OCI-LY1 (cell line): ENCODE measurements at regions not wholly inside any gene's neighbourhood (a gene's known extent, or its start where the extent isn't known, plus 50 kb on each side); places are given as distances from the start of the nearest gene placed in this dataset.

Experiments
- H2AFZ ChIP-seq: fragments of 200-600 bp; sonication (generic), shearing (Covaris generic); 2 replicates; pipeline ENCODE4 v1.6.0; 2014; ENCODE audit warnings: antibody characterized with exemption, mild to moderate bottlenecking, low read length
- H3F3A ChIP-seq: fragments of 200-600 bp; sonication (generic), shearing (Covaris generic); 2 replicates; pipeline ENCODE4 v1.6.0; 2014; ENCODE audit warnings: mild to moderate bottlenecking, antibody characterized with exemption, low read length, moderate library complexity; ENCODE audit not compliant: insufficient read depth
- H3K27ac ChIP-seq: fragments of 200-600 bp; sonication (generic); 2 replicates; pipeline ENCODE4 v1.5.1; 2014; ENCODE audit warnings: low read length, mixed run types, mild to moderate bottlenecking, low read depth; ENCODE audit not compliant: poor library complexity, severe bottlenecking
- H3K27me3 ChIP-seq: fragments of 200-600 bp; sonication (generic); 2 replicates; pipeline ENCODE4 v1.6.0; 2014; ENCODE audit warnings: antibody characterized with exemption, mild to moderate bottlenecking, low read length, moderate library complexity; ENCODE audit not compliant: insufficient read depth
- H3K36me3 ChIP-seq: fragments of 200-600 bp; sonication (generic); 2 replicates; pipeline ENCODE4 v1.6.1; 2014; ENCODE audit warnings: mild to moderate bottlenecking, antibody characterized with exemption, low read length, moderate library complexity, mixed read lengths; ENCODE audit not compliant: insufficient read depth
- H3K4me1 ChIP-seq: fragments of 200-600 bp; sonication (generic); 2 replicates; pipeline ENCODE4 v1.5.1; 2014; ENCODE audit warnings: mild to moderate bottlenecking, low read length, moderate library complexity; ENCODE audit not compliant: insufficient read depth, severe bottlenecking
- H3K4me2 ChIP-seq: fragments of 200-600 bp; sonication (generic), shearing (Covaris generic); 2 replicates; pipeline ENCODE4 v1.6.1; 2014; ENCODE audit warnings: low read length
- H3K4me3 ChIP-seq: fragments of 200-600 bp; sonication (generic); 2 replicates; pipeline ENCODE4 v1.5.1; 2014; ENCODE audit warnings: low read length, low read depth, mild to moderate bottlenecking, mixed read lengths; ENCODE audit not compliant: poor library complexity, severe bottlenecking
- H3K79me2 ChIP-seq: fragments of 200-600 bp; shearing (Covaris generic); 2 replicates; pipeline ENCODE4 v1.6.1; 2016; ENCODE audit warnings: mixed run types, low read length, mixed read lengths; ENCODE audit not compliant: insufficient read depth
- H3K9ac ChIP-seq: fragments of 200-600 bp; sonication (generic), shearing (Covaris generic); 2 replicates; pipeline ENCODE4 v1.6.1; 2014; ENCODE audit warnings: mild to moderate bottlenecking, low read length, mixed read lengths
- H3K9me2 ChIP-seq: fragments of 200-600 bp; sonication (generic), shearing (Covaris generic); 2 replicates; pipeline ENCODE4 v1.6.1; 2014; ENCODE audit warnings: low read depth, mild to moderate bottlenecking, low read length, mixed read lengths
- H3K9me3 ChIP-seq: fragments of 200-600 bp; shearing (Covaris generic); 2 replicates; pipeline ENCODE4 v1.6.1; 2014; ENCODE audit warnings: low read length, mixed read lengths
- H4K20me1 ChIP-seq: fragments of 200-600 bp; sonication (generic), shearing (Covaris generic); 2 replicates; pipeline ENCODE4 v1.6.0; 2016; ENCODE audit warnings: mild to moderate bottlenecking, low read length; ENCODE audit not compliant: insufficient read depth
- CTCF ChIP-seq: fragments of 200-600 bp; sonication (generic), shearing (Covaris generic); IDR thresholded peaks from 2 replicates; pipeline ENCODE4 v1.5.1; 2017; ENCODE audit warnings: mild to moderate bottlenecking, antibody characterized with exemption, low read length, moderate library complexity, mixed read lengths
- EZH2 ChIP-seq: fragments of 200-600 bp; sonication (generic), shearing (Covaris generic); IDR thresholded peaks from 2 replicates; pipeline ENCODE4 v1.8.0; 2017; ENCODE audit warnings: borderline replicate concordance, mixed run types, mild to moderate bottlenecking, antibody characterized with exemption, low read length, moderate library complexity, mixed read lengths

DNA sequence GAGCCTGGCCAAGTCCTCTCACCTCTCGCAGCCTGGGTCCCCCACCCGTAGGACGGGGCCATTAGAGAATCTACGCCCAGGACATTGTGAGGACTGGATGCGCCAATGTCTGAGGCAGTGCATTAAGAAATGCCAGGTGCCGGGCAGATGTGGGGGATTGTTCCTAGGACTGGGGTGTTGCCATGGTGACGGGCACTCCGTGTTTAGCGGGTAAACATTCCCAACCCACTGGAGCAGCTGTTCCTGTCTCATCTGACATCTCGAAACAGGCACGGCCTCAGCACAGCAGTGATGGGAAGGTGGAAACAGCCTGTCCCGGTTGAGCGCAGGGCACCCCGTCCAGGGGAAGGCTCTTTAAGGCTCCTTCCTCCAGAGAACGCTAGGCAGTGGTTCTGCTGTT is 99.6 kb upstream of the RTL6 start:
- Histone ChIP-seq H3K4me2 (no peak overlapping the region), H3K27ac (no peak overlapping the region), H3K9me3 (no peaks in the 10 kb centered on the region), H3K27me3 (no peaks in the 10 kb centered on the region), H2AFZ (no peak overlapping the region), H3F3A (no peaks in the 10 kb centered on the region), H3K36me3 (no peaks in the 10 kb centered on the region), H3K9ac (no peak overlapping the region), H3K9me2 (no peaks in the 10 kb centered on the region), H3K4me3 (no peak overlapping the region), H3K79me2 (no peaks in the 10 kb centered on the region), H4K20me1 (no peaks in the 10 kb centered on the region), H3K4me1 (no peaks in the 10 kb centered on the region)
- TF ChIP-seq CTCF (no peak), EZH2 (no peak)

- Histone ChIP-seq H3K9ac (no peak overlapping the region), H3K27ac (no peak overlapping the region), H3K9me3 (no peaks in the 10 kb centered on the region), H3K4me3 (no peak overlapping the region), H3K4me2 (no peak overlapping the region), H3F3A (no peaks in the 10 kb centered on the region), H3K4me1 (no peaks in the 10 kb centered on the region), H3K36me3 (no peaks in the 10 kb centered on the region), H2AFZ (no peak overlapping the region), H3K79me2 (no peaks in the 10 kb centered on the region), H4K20me1 (no peaks in the 10 kb centered on the region), H3K9me2 (no peaks in the 10 kb centered on the region), H3K27me3 (no peaks in the 10 kb centered on the region)
- TF ChIP-seq EZH2, result no peak
- TF ChIP-seq CTCF, result no peak
Observed at GRCh38 chr22:44596396-44597125, 98.5 kb upstream of the RTL6 start.

- Histone ChIP-seq H3K36me3 (no peaks in the 10 kb centered on the region), H2AFZ (no peak overlapping the region), H3K4me3 (no peak overlapping the region), H3F3A (no peaks in the 10 kb centered on the region), H3K27ac (no peak overlapping the region), H4K20me1 (no peaks in the 10 kb centered on the region), H3K4me1 (no peaks in the 10 kb centered on the region), H3K27me3 (no peaks in the 10 kb centered on the region), H3K4me2 (no peak overlapping the region), H3K9me3 (no peaks in the 10 kb centered on the region), H3K79me2 (no peaks in the 10 kb centered on the region), H3K9me2 (no peaks in the 10 kb centered on the region), H3K9ac (no peak overlapping the region)
- TF ChIP-seq CTCF, result no peak
- TF ChIP-seq EZH2, result no peak
Observed at GRCh38 chr22:44595841-44596341, 97.9 kb upstream of the RTL6 start.
